H1 (cell line): ENCODE measurements at regions not wholly inside any gene's neighbourhood (a gene's known extent, or its start where the extent isn't known, plus 50 kb on each side); places are given as distances from the start of the nearest gene placed in this dataset.

Source experiments
- CTCF ChIA-PET: fragments of 300-600 bp; sonication (Branson Sonifier 250); formaldehyde crosslinking; loops from one replicate; lab custom pipeline; 2021; ENCODE audit not compliant: partially characterized antibody; lab: Charles Lee
- POLR2A ChIA-PET: fragments of 300-600 bp; sonication (Branson Sonifier 250); formaldehyde crosslinking; loops from one replicate; lab custom pipeline; 2021; ENCODE audit warnings: inconsistent platforms; ENCODE audit not compliant: partially characterized antibody; lab: Charles Lee
- DNase-seq, 2 experiments: peaks; one replicate each; pipeline versions ENCODE4 v3.0.0 to v3.0.0-alpha.2; 2010 to 2022; ENCODE audit warnings: low spot score in 2 of 2, low read depth in 1 of 2, mixed read lengths in 1 of 2
- FAIRE-seq: peaks from 2 replicates; lab custom pipeline; 2011; peaks lifted over from hg19 to GRCh38; lab: Jason Lieb, UNC
- H2AFZ ChIP-seq: 2 replicates; pipeline ENCODE4 v1.8.1; 2012; ENCODE audit warnings: low read length, inconsistent platforms
- H2AK5ac ChIP-seq: 2 replicates; pipeline ENCODE4 v1.6.1; 2013; ENCODE audit warnings: low read depth, low read length
- H2BK120ac ChIP-seq: replicated peaks from 2 replicates; pipeline ENCODE3; 2013; ENCODE audit warnings: low read depth, low read length, inconsistent platforms
- H2BK12ac ChIP-seq: 2 replicates; pipeline ENCODE4 v1.6.1; 2013; ENCODE audit warnings: low read depth, low read length
- H2BK15ac ChIP-seq: 2 replicates; pipeline ENCODE4 v1.6.1; 2013; ENCODE audit warnings: low read length
- H2BK20ac ChIP-seq: 2 replicates; pipeline ENCODE4 v1.6.1; 2013; ENCODE audit warnings: low read length
- H2BK5ac ChIP-seq: 2 replicates; pipeline ENCODE4 v1.6.1; 2013; ENCODE audit warnings: low read depth, low read length
- H3K14ac ChIP-seq: 2 replicates; pipeline ENCODE4 v1.6.1; 2013; ENCODE audit warnings: inconsistent platforms; ENCODE audit not compliant: insufficient read length
- H3K18ac ChIP-seq: 2 replicates; pipeline ENCODE4 v1.6.1; 2013; ENCODE audit warnings: low read length; ENCODE audit errors: extremely low read depth
- H3K23ac ChIP-seq: 2 replicates; pipeline ENCODE4 v1.6.1; 2013; ENCODE audit warnings: inconsistent platforms; ENCODE audit not compliant: insufficient read length
- H3K23me2 ChIP-seq: 2 replicates; pipeline ENCODE4 v1.6.1; 2013; ENCODE audit warnings: low read depth, low read length
- H3K27ac ChIP-seq: 2 replicates; pipeline ENCODE4 v1.6.1; 2011; ENCODE audit warnings: low read depth, low read length, inconsistent platforms
- H3K27me3 ChIP-seq, 4 experiments: replicated peaks in 1 of 4; 1 replicate in 1 of 4; 2 replicates in 3 of 4; pipeline versions ENCODE4 v1.6.1 to v1.8.1; 2011 to 2013; ENCODE audit warnings: low read length in 3 of 4, mild to moderate bottlenecking in 3 of 4, inconsistent platforms in 2 of 4, mixed read lengths in 2 of 4, moderate library complexity in 1 of 4; ENCODE audit not compliant: control insufficient read depth in 3 of 4, insufficient read depth in 3 of 4; ENCODE audit errors: extremely low read depth in 1 of 4
- H3K36me3 ChIP-seq, 4 experiments: 2 replicates each; pipeline versions ENCODE4 v1.6.1 to v1.8.1; 2011 to 2013; ENCODE audit warnings: mild to moderate bottlenecking in 4 of 4, low read length in 3 of 4, moderate library complexity in 2 of 4, control low read depth in 1 of 4, inconsistent platforms in 1 of 4; ENCODE audit not compliant: insufficient read depth in 4 of 4, control insufficient read depth in 2 of 4
- H3K4ac ChIP-seq: replicated peaks from 2 replicates; pipeline ENCODE3; 2013; ENCODE audit warnings: low read length, low read depth, mixed read lengths, inconsistent platforms; ENCODE audit not compliant: insufficient read length
- H3K4me1 ChIP-seq, 4 experiments: replicated peaks in 1 of 4; 1 replicate in 1 of 4; 2 replicates in 3 of 4; pipeline versions ENCODE4 v1.6.1 to v1.8.1; 2011 to 2013; ENCODE audit warnings: low read length in 3 of 4, inconsistent platforms in 2 of 4, mixed read lengths in 1 of 4; ENCODE audit not compliant: insufficient read depth in 4 of 4, control insufficient read depth in 3 of 4
- H3K4me2 ChIP-seq, 2 experiments: 2 replicates each; pipeline versions ENCODE4 v1.6.1 to v1.8.1; 2011 to 2013; ENCODE audit warnings: low read depth in 2 of 2, low read length in 2 of 2, control low read depth in 1 of 2, inconsistent platforms in 1 of 2, mild to moderate bottlenecking in 1 of 2; ENCODE audit not compliant: insufficient read depth in 1 of 2
- H3K4me3 ChIP-seq, 4 experiments: fragments of 200-600, 300-600 bp in 1 of 4; sonication (generic), shearing (Covaris generic), sonication (Bioruptor Twin) in 1 of 4; 2 replicates each; pipeline versions ENCODE4 v1.5.1 to v1.8.1; 2011 to 2016; ENCODE audit warnings: low read length in 4 of 4, low read depth in 3 of 4, control low read depth in 2 of 4, inconsistent platforms in 2 of 4, mild to moderate bottlenecking in 2 of 4, mixed read lengths in 1 of 4, moderate library complexity in 1 of 4; ENCODE audit not compliant: insufficient read depth in 2 of 4; ENCODE audit errors: extremely low read depth in 1 of 4
- H3K56ac ChIP-seq: replicated peaks from 2 replicates; pipeline ENCODE3; 2013; ENCODE audit warnings: low read depth, mild to moderate bottlenecking, mixed read lengths, low read length, inconsistent platforms; ENCODE audit not compliant: insufficient read length
- H3K79me1 ChIP-seq: 2 replicates; pipeline ENCODE4 v1.6.1; 2013; ENCODE audit warnings: low read depth, low read length, control low read depth
- H3K79me2 ChIP-seq, 2 experiments: 2 replicates each; pipeline versions ENCODE4 v1.6.1 to v1.8.1; 2012 to 2013; ENCODE audit warnings: low read length in 2 of 2, mild to moderate bottlenecking in 2 of 2, inconsistent platforms in 1 of 2; ENCODE audit not compliant: insufficient read depth in 2 of 2, control insufficient read depth in 1 of 2
- H3K9ac ChIP-seq, 4 experiments: replicated peaks in 1 of 4; 1 replicate in 1 of 4; 2 replicates in 3 of 4; pipeline versions ENCODE4 v1.6.1 to v1.8.1; 2011 to 2013; ENCODE audit warnings: low read depth in 3 of 4, low read length in 3 of 4, control low read depth in 2 of 4, mild to moderate bottlenecking in 2 of 4, moderate library complexity in 2 of 4, inconsistent platforms in 1 of 4; ENCODE audit errors: extremely low read depth in 1 of 4
- H3K9me3 ChIP-seq, 2 experiments: 2 replicates each; pipeline versions ENCODE4 v1.6.1 to v1.8.1; 2012 to 2013; ENCODE audit warnings: mild to moderate bottlenecking in 2 of 2, moderate library complexity in 2 of 2, control low read depth in 1 of 2, inconsistent platforms in 1 of 2, low read depth in 1 of 2, low read length in 1 of 2, mixed read lengths in 1 of 2; ENCODE audit not compliant: insufficient read depth in 2 of 2
- H4K20me1 ChIP-seq, 2 experiments: replicated peaks in 1 of 2; 2 replicates each; pipeline versions ENCODE3 to v1.8.1; 2011 to 2013; ENCODE audit warnings: inconsistent platforms in 2 of 2, low read length in 2 of 2, mild to moderate bottlenecking in 1 of 2; ENCODE audit not compliant: insufficient read depth in 2 of 2, control insufficient read depth in 1 of 2
- H4K5ac ChIP-seq: 2 replicates; pipeline ENCODE4 v1.6.1; 2013; ENCODE audit warnings: low read length, low read depth, mixed read lengths, inconsistent platforms; ENCODE audit not compliant: insufficient read length
- H4K8ac ChIP-seq: 2 replicates; pipeline ENCODE4 v1.8.0; 2013; ENCODE audit warnings: mild to moderate bottlenecking, moderate library complexity, low read length, inconsistent platforms; ENCODE audit not compliant: insufficient read depth; ENCODE audit errors: extremely low read depth
- H4K91ac ChIP-seq: replicated peaks from 2 replicates; pipeline ENCODE3; 2013; ENCODE audit warnings: low read length, mixed read lengths, inconsistent platforms; ENCODE audit not compliant: insufficient read length
- HDAC2 ChIP-seq, 2 experiments: fragments of 300-600 bp in 1 of 2; sonication (generic) in 1 of 2; IDR thresholded peaks; 2 replicates each; pipeline ENCODE4 v1.6.1; 2011 to 2012; ENCODE audit warnings: low read depth in 2 of 2, low read length in 2 of 2, mild to moderate bottlenecking in 2 of 2, moderate library complexity in 2 of 2, borderline replicate concordance in 1 of 2, inconsistent platforms in 1 of 2
- SIX5 ChIP-seq: IDR thresholded peaks from 2 replicates; pipeline ENCODE4 v1.6.1; 2011; ENCODE audit warnings: mild to moderate bottlenecking, low read depth, low read length
- SRF ChIP-seq: IDR thresholded peaks from 2 replicates; pipeline ENCODE4 v1.6.1; 2011; ENCODE audit warnings: mild to moderate bottlenecking, low read depth, low read length, moderate library complexity
- WGBS, 2 experiments: shearing (Covaris generic) in 1 of 2; methylation state at CpG; one replicate each; pipeline versions ENCODE4 v1.1.6 to v1.1.7; 2013 to 2015; ENCODE audit warnings: low lambda C conversion rate in 2 of 2, mixed read lengths in 2 of 2, inconsistent platforms in 1 of 2, low coverage in 1 of 2, missing lambda C conversion rate in 1 of 2; ENCODE audit not compliant: insufficient replicate concordance in 2 of 2, insufficient coverage in 1 of 2, insufficient read length in 1 of 2; ENCODE audit errors: extremely low coverage in 1 of 2, missing lambda C conversion rate in 1 of 2; 5-methylcytosine and 5-hydroxymethylcytosine counted together

DNA sequence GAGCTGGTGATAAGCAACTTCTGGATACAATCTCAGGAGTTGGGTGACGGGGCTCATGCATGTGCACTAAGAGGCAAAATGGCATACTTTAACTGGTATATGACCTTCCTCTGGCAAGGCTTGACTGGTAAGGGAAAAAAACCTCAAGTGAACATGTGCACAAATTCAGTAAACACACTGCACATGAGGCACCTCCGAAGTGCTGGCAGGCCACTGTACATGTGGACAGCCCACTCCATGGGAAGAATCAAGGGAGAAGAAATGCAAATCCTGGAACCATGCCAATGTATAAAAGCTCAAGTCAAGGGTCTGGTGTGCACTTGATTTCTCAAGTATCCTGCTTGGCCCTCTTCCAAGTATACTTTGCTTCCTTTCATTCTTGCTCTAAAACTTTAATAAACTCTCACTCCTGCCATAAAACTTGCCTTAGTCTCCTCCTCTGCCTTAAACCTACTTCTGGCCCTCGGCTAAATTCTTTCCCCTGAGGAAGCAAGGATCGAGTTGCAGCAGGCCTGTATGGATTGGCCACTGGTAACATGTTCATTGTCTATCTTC is 167.2 kb downstream of the RAMP3 start:
- DNase-seq (no peak), FAIRE-seq (no peak)
- H2BK12ac ChIP-seq = no peak overlapping the region
- H4K20me1 ChIP-seq = no peaks in the 10 kb centered on the region
- no peak overlapping the region for H2AK5ac ChIP-seq
- no peak overlapping the region for H2BK15ac ChIP-seq
- 91% methylated on average over 4 of the region's 4 CpGs; no CpG with 5 or more reads in 1 of the 2 experiments for WGBS, 2 experiments
- H3K79me1 ChIP-seq = no peaks in the 10 kb centered on the region
- no peak overlapping the region for H3K4me2 ChIP-seq
- no peak overlapping the region for H3K4ac ChIP-seq
- no peak overlapping the region for H3K14ac ChIP-seq
- no peaks in the 10 kb centered on the region for H3K79me2 ChIP-seq
- no peaks in the 10 kb centered on the region for H3K27me3 ChIP-seq
- no peak overlapping the region for H3K9ac ChIP-seq
- H2BK120ac ChIP-seq = no peak overlapping the region
- H4K5ac ChIP-seq = no peak overlapping the region
- no peaks in the 10 kb centered on the region for H3K4me1 ChIP-seq
- H4K8ac ChIP-seq = no peak overlapping the region
- no peak overlapping the region for H3K18ac ChIP-seq
- H3K4me3 ChIP-seq = no peak overlapping the region
- no peak overlapping the region for H2BK5ac ChIP-seq
- no peak overlapping the region for H3K23ac ChIP-seq
- H3K27ac ChIP-seq = no peak overlapping the region
- no peak overlapping the region for H4K91ac ChIP-seq
- no peak overlapping the region for H3K56ac ChIP-seq
- H2AFZ ChIP-seq = no peak overlapping the region
- H3K36me3 ChIP-seq = no peaks in the 10 kb centered on the region
- CTCF ChIA-PET = interaction anchor here (0.6 kb wide), 1 partner anchor 354 kb away, joined by 3 read pairs; no protein-coding TSS in a partner anchor
- H2BK20ac ChIP-seq = no peak overlapping the region
- H3K23me2 ChIP-seq = no peaks in the 10 kb centered on the region; the same call in 1 of the 2 replicates
- no peak for TF ChIP-seq SIX5
- no peak for TF ChIP-seq HDAC2 (IDR thresholded peaks at IDR 0.05; ENCODE audit: borderline replicate concordance in 1 of 2, low read depth in 2 of 2, low read length in 2 of 2)
- no peak for TF ChIP-seq SRF
- POLR2A ChIA-PET = no interaction called here
- H3K9me3 ChIP-seq = no peaks in the 10 kb centered on the region
